H9 (cell line): ENCODE measurements at regions not wholly inside any gene's neighbourhood (a gene's known extent, or its start where the extent isn't known, plus 50 kb on each side); places are given as distances from the start of the nearest gene placed in this dataset.

Experiments
- DNase-seq: peaks from one replicate; pipeline ENCODE4 v3.0.0-alpha.2; 2017
- H2AFZ ChIP-seq: one replicate; pipeline ENCODE4 v1.6.1; 2013; ENCODE audit warnings: mild to moderate bottlenecking, low read length, control low read depth, moderate library complexity
- H2AK5ac ChIP-seq: 2 replicates; pipeline ENCODE4 v1.6.1; 2013; ENCODE audit warnings: low read length, control low read depth, mixed read lengths; ENCODE audit not compliant: insufficient read length
- H2BK120ac ChIP-seq: one replicate; pipeline ENCODE4 v1.6.1; 2013; ENCODE audit warnings: low read depth, mild to moderate bottlenecking, low read length, control low read depth, inconsistent platforms; ENCODE audit not compliant: poor library complexity, severe bottlenecking
- H2BK12ac ChIP-seq: 2 replicates; pipeline ENCODE4 v1.6.1; 2013; ENCODE audit warnings: low read length, control low read depth, mixed read lengths, low read depth; ENCODE audit not compliant: insufficient read length
- H2BK15ac ChIP-seq: 2 replicates; pipeline ENCODE4 v1.6.1; 2013; ENCODE audit warnings: low read depth, low read length, control low read depth
- H2BK20ac ChIP-seq: one replicate; pipeline ENCODE4 v1.6.1; 2013; ENCODE audit warnings: low read depth, mild to moderate bottlenecking, low read length, control low read depth, inconsistent platforms; ENCODE audit not compliant: poor library complexity, severe bottlenecking
- H2BK5ac ChIP-seq: 2 replicates; pipeline ENCODE4 v1.6.1; 2013; ENCODE audit warnings: low read length, control low read depth, mixed read lengths; ENCODE audit not compliant: insufficient read length
- H3K14ac ChIP-seq: 2 replicates; pipeline ENCODE4 v1.6.1; 2013; ENCODE audit warnings: low read length, control low read depth; ENCODE audit not compliant: insufficient read depth
- H3K18ac ChIP-seq: 2 replicates; pipeline ENCODE4 v1.6.1; 2013; ENCODE audit warnings: low read depth, mild to moderate bottlenecking, mixed read lengths, low read length, control low read depth; ENCODE audit not compliant: insufficient read length
- H3K23ac ChIP-seq: 2 replicates; pipeline ENCODE4 v1.6.1; 2013; ENCODE audit warnings: low read length, control low read depth, mixed read lengths, low read depth; ENCODE audit not compliant: insufficient read length
- H3K23me2 ChIP-seq: 2 replicates; pipeline ENCODE4 v1.6.1; 2013; ENCODE audit warnings: low read depth, mild to moderate bottlenecking, mixed read lengths, low read length, control low read depth; ENCODE audit not compliant: insufficient read length, poor library complexity, severe bottlenecking
- H3K27ac ChIP-seq: 2 replicates; pipeline ENCODE4 v1.5.1; 2013; ENCODE audit warnings: low read length, control low read depth, mixed read lengths, low read depth; ENCODE audit not compliant: insufficient read length
- H3K27me3 ChIP-seq: 2 replicates; pipeline ENCODE4 v1.6.1; 2013; ENCODE audit warnings: low read length, control low read depth, inconsistent platforms; ENCODE audit not compliant: insufficient read depth
- H3K4ac ChIP-seq: 2 replicates; pipeline ENCODE4 v1.6.1; 2013; ENCODE audit warnings: low read depth, mild to moderate bottlenecking, control low read depth, inconsistent platforms, low read length, moderate library complexity
- H3K4me1 ChIP-seq: 2 replicates; pipeline ENCODE4 v1.6.1; 2013; ENCODE audit warnings: low read length, control low read depth, inconsistent platforms; ENCODE audit not compliant: insufficient read depth
- H3K4me2 ChIP-seq: 2 replicates; pipeline ENCODE4 v1.6.1; 2013; ENCODE audit warnings: low read length, control low read depth, mixed read lengths; ENCODE audit not compliant: insufficient read length, insufficient read depth
- H3K56ac ChIP-seq: 2 replicates; pipeline ENCODE4 v1.6.1; 2013; ENCODE audit warnings: low read depth, mild to moderate bottlenecking, mixed read lengths, low read length, control low read depth; ENCODE audit not compliant: insufficient read length
- H3K79me1 ChIP-seq: 2 replicates; pipeline ENCODE4 v1.6.1; 2013; ENCODE audit warnings: low read depth, mild to moderate bottlenecking, moderate library complexity, low read length, control low read depth, inconsistent platforms; ENCODE audit not compliant: insufficient read depth, poor library complexity, severe bottlenecking
- H3K79me2 ChIP-seq: 2 replicates; pipeline ENCODE4 v1.6.1; 2013; ENCODE audit warnings: low read length, control low read depth, inconsistent platforms; ENCODE audit not compliant: insufficient read depth
- H3K9ac ChIP-seq: 2 replicates; pipeline ENCODE4 v1.6.1; 2013; ENCODE audit warnings: low read length, control low read depth, mixed read lengths; ENCODE audit not compliant: insufficient read length; ENCODE audit errors: extremely low read depth
- H3K9me3 ChIP-seq: one replicate; pipeline ENCODE4 v1.6.1; 2013; ENCODE audit warnings: low read depth, low read length, inconsistent platforms; ENCODE audit not compliant: control insufficient read depth
- H3T11ph ChIP-seq: one replicate; pipeline ENCODE4 v1.6.1; 2013; ENCODE audit warnings: mild to moderate bottlenecking, low read length, control low read depth, inconsistent platforms
- H4K20me1 ChIP-seq: one replicate; pipeline ENCODE4 v1.6.1; 2013; ENCODE audit not compliant: control insufficient read depth, insufficient read length, insufficient read depth
- H4K5ac ChIP-seq: 2 replicates; pipeline ENCODE4 v1.6.1; 2013; ENCODE audit warnings: low read depth, mild to moderate bottlenecking, mixed read lengths, low read length, control low read depth; ENCODE audit not compliant: insufficient read length
- H4K8ac ChIP-seq: replicated peaks from 2 replicates; pipeline ENCODE4 v1.6.1; 2013; ENCODE audit warnings: low read length, control low read depth, mixed read lengths, low read depth; ENCODE audit not compliant: insufficient read length
- H4K91ac ChIP-seq: 2 replicates; pipeline ENCODE4 v1.6.1; 2013; ENCODE audit warnings: low read depth, mild to moderate bottlenecking, moderate library complexity, mixed read lengths, low read length, control low read depth; ENCODE audit not compliant: insufficient read length
- H3K27ac Mint-ChIP-seq, 3 experiments: 2 replicates in 2 of 3; 3 replicates in 1 of 3; pipeline ENCODE4 v1.8.0; 2020 to 2021; ENCODE audit warnings: mixed read lengths in 3 of 3, mild to moderate bottlenecking in 1 of 3, moderate library complexity in 1 of 3
- H3K27me3 Mint-ChIP-seq: 2 replicates; pipeline ENCODE4 v1.8.0; 2021; ENCODE audit warnings: low read depth, mild to moderate bottlenecking, moderate library complexity, mixed read lengths
- H3K36me3 Mint-ChIP-seq, 3 experiments: 2 replicates in 2 of 3; 3 replicates in 1 of 3; pipeline ENCODE4 v1.8.0; 2020 to 2021; ENCODE audit warnings: low read depth in 3 of 3, mixed read lengths in 3 of 3; ENCODE audit not compliant: insufficient read depth in 1 of 3
- H3K4me1 Mint-ChIP-seq, 2 experiments: 2 replicates each; pipeline ENCODE4 v1.8.0; 2020; ENCODE audit warnings: mixed read lengths in 2 of 2
- H3K4me3 Mint-ChIP-seq, 2 experiments: 2 replicates in 1 of 2; 3 replicates in 1 of 2; pipeline ENCODE4 v1.8.0; 2020 to 2021; ENCODE audit warnings: mild to moderate bottlenecking in 2 of 2, mixed read lengths in 2 of 2, moderate library complexity in 1 of 2
- H3K9me3 Mint-ChIP-seq, 2 experiments: 2 replicates in 1 of 2; 3 replicates in 1 of 2; pipeline ENCODE4 v1.8.0; 2020; ENCODE audit warnings: mild to moderate bottlenecking in 2 of 2, mixed read lengths in 2 of 2, moderate library complexity in 1 of 2
- WGBS: extraction: QIAGEN DNeasy Blood & Tissue Kit; methylation state at CpG from one replicate; pipeline ENCODE4 v1.1.7; 2013; ENCODE audit warnings: missing lambda C conversion rate, low lambda C conversion rate, mixed read lengths; ENCODE audit not compliant: insufficient read length; ENCODE audit errors: extremely low coverage; 5-methylcytosine and 5-hydroxymethylcytosine counted together
- TF ChIP-seq, protein P1 (sequence below): fragments of 200-600 bp; sonication (generic); conservative IDR thresholded peaks from 3 replicates; pipeline ENCODE4 v1.8.0; 2021; ENCODE audit warnings: antibody characterized with exemption, mild to moderate bottlenecking

DNA sequence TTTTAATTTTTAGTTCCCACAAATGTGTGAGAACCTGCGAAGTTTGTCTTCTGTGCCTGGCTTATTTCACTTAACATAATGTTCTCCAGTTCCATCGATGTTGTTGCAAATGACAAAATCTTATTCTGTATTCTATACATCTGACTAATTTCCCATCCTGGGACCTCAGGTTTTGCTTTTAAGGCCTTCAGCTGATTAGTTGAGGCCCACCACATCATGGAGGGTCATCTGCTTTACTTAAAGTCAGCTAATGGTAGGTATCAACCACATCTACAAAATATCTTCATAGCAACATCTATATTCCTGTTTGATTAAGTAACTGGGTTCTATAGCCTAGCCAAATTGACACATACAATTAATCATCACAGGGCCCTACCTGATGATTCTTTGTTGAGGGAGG lies 534.0 kb downstream of the EFNB2 start:
- peaks cover 0 to 2% (median 0%) of the 10 kb centered on the region in 3 experiments; a peak in 3 of 7 replicates for H3K36me3 Mint-ChIP-seq

More for the DNA sequence above, 534.0 kb downstream of the EFNB2 start:
- Histone ChIP-seq H3K9ac (no peak overlapping the region), H4K20me1 (no peaks in the 10 kb centered on the region), H2BK15ac (no peak overlapping the region), H2BK20ac (no peak overlapping the region), H2BK120ac (no peak overlapping the region), H3K56ac (no peak overlapping the region), H3K27ac (no peak overlapping the region), H4K5ac (no peak overlapping the region), H4K91ac (no peak overlapping the region), H3T11ph (no peak overlapping the region), H3K23ac (no peak overlapping the region), H4K8ac (no peak overlapping the region), H3K27me3 (no peaks in the 10 kb centered on the region), H2AK5ac (no peak overlapping the region), H3K9me3 (no peaks in the 10 kb centered on the region), H3K79me2 (no peaks in the 10 kb centered on the region), H3K14ac (no peak overlapping the region), H3K18ac (no peak overlapping the region), H3K4me2 (no peak overlapping the region), H2BK5ac (no peak overlapping the region), H3K79me1 (no peaks in the 10 kb centered on the region), H3K4ac (no peak overlapping the region), H3K23me2 (no peaks in the 10 kb centered on the region), H3K4me1 (no peaks in the 10 kb centered on the region), H2BK12ac (no peak overlapping the region), H2AFZ (no peak overlapping the region)
- no peak overlapping the region for H3K4me3 Mint-ChIP-seq
- no peak overlapping the region for H3K27ac Mint-ChIP-seq
- H3K4me1 Mint-ChIP-seq, result no peaks in the 10 kb centered on the region
- no peaks in the 10 kb centered on the region; a peak in 1 of 5 replicates for H3K9me3 Mint-ChIP-seq
- no peaks in the 10 kb centered on the region; the same call in 1 of the 2 replicates for H3K27me3 Mint-ChIP-seq
- TF ChIP-seq, protein P1, sequence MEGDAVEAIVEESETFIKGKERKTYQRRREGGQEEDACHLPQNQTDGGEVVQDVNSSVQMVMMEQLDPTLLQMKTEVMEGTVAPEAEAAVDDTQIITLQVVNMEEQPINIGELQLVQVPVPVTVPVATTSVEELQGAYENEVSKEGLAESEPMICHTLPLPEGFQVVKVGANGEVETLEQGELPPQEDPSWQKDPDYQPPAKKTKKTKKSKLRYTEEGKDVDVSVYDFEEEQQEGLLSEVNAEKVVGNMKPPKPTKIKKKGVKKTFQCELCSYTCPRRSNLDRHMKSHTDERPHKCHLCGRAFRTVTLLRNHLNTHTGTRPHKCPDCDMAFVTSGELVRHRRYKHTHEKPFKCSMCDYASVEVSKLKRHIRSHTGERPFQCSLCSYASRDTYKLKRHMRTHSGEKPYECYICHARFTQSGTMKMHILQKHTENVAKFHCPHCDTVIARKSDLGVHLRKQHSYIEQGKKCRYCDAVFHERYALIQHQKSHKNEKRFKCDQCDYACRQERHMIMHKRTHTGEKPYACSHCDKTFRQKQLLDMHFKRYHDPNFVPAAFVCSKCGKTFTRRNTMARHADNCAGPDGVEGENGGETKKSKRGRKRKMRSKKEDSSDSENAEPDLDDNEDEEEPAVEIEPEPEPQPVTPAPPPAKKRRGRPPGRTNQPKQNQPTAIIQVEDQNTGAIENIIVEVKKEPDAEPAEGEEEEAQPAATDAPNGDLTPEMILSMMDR, result no peak
- WGBS, result no CpG with 5 or more reads among the region's 2 CpGs
- no peak for DNase-seq
